ENCODE measurements at regions not wholly inside any gene's neighbourhood (a gene's known extent, or its start where the extent isn't known, plus 50 kb on each side); places are given as distances from the start of the nearest gene placed in this dataset.

DNA sequence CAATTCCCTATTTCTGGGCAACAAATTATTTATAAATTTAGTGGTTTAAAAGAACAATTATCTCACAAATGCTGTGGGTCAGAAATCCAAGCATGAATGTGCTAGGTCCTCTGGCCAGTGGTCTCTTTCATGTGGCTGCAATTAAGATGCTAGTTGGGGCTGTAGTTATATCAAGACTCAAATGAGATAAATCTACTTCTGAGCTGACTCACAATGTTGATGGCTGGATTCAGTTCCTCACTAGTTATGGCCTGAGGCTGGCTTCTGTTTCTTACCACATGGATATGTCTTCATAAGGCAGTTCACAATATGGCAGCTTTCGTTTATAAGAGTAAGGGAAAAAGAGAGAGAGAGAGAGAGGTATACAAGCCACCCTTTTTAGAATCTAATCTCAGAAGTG, 717.0 kb downstream of the PRELID2 start:
- no peak for DNase-seq (ENCODE audit: low read depth)
- TF ChIP-seq, protein P1, sequence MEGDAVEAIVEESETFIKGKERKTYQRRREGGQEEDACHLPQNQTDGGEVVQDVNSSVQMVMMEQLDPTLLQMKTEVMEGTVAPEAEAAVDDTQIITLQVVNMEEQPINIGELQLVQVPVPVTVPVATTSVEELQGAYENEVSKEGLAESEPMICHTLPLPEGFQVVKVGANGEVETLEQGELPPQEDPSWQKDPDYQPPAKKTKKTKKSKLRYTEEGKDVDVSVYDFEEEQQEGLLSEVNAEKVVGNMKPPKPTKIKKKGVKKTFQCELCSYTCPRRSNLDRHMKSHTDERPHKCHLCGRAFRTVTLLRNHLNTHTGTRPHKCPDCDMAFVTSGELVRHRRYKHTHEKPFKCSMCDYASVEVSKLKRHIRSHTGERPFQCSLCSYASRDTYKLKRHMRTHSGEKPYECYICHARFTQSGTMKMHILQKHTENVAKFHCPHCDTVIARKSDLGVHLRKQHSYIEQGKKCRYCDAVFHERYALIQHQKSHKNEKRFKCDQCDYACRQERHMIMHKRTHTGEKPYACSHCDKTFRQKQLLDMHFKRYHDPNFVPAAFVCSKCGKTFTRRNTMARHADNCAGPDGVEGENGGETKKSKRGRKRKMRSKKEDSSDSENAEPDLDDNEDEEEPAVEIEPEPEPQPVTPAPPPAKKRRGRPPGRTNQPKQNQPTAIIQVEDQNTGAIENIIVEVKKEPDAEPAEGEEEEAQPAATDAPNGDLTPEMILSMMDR (IDR thresholded peaks at IDR 0.05; ENCODE audit: insufficient read depth, low read depth, low read length, missing control alignments), result no peak
- H3K4me3 ChIP-seq (ENCODE audit: low read depth, low read length), result no peak overlapping the region

DNA sequence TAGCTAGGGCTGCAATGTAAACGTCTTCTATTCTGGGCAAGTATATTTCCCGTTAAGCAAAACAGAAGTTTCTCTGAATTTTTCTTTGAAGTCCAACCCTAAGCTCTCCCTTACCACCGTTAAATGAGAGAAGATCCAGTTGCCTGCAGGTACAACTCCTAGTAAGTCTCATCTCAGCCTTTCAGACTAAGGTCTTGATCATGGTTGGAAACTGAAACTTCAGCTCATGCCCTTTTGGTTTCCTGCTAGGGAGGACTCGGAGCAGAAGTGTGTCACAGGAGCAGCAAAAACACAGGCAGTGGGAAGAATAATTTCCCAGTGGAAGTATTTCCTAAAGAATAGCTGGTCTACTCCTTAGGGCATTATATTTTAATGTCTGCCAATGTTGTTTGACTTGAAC, 717.9 kb downstream of the PRELID2 start:
- H3K4me3 ChIP-seq (ENCODE audit: low read depth, low read length), result no peak overlapping the region
- TF ChIP-seq, protein P1 (IDR thresholded peaks at IDR 0.05; ENCODE audit: insufficient read depth, low read depth, low read length, missing control alignments), result no peak
- no peak for DNase-seq (ENCODE audit: low read depth)

DNA sequence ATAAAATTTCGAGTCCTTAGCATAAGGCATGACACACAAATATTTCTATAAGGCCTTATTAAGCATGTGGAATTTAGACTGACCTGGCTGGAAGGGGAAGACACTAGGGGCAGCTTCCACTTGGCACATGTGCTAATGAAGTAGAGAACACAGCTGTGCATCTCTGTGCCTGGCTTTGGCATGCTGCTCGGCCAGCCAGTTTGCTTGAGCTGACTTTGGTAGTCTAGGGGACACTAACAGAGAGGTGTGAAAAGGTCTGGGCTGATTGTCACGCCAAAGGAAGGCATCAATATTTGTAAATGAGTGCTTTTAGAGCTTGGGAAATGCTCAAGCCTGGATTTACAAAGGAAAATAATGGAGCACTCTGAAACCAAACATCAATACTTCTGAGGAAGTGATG, 723.7 kb downstream of the PRELID2 start:
- TF ChIP-seq, protein P1 (IDR thresholded peaks at IDR 0.05; ENCODE audit: insufficient read depth, low read depth, low read length, missing control alignments), result no peak
- H3K4me3 ChIP-seq (ENCODE audit: low read depth, low read length), result no peak overlapping the region
- DNase-seq (ENCODE audit: low read depth), result no peak

DNA sequence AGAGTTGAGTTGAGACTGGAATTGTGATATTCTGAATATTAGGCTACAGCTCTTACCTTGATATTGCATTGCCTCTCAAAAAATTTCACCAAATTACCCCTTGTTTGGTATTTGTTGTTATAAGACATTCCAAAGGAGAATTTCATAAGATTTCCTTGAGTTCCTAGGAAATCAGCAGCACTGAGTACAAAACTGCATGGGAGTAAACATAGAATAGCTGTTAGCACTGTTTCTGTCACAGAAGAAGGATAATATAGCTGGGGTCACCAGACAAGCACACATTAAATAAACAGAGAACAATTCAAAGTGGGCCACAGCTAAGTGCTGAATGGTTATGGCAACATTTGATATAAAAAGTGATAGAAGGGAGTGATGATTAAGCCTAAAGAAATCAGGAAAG, 724.3 kb downstream of the PRELID2 start:
- DNase-seq (ENCODE audit: low read depth), result no peak
- TF ChIP-seq, protein P1 (IDR thresholded peaks at IDR 0.05; ENCODE audit: insufficient read depth, low read depth, low read length, missing control alignments), result no peak
- no peak overlapping the region for H3K4me3 ChIP-seq (ENCODE audit: low read depth, low read length)

DNA sequence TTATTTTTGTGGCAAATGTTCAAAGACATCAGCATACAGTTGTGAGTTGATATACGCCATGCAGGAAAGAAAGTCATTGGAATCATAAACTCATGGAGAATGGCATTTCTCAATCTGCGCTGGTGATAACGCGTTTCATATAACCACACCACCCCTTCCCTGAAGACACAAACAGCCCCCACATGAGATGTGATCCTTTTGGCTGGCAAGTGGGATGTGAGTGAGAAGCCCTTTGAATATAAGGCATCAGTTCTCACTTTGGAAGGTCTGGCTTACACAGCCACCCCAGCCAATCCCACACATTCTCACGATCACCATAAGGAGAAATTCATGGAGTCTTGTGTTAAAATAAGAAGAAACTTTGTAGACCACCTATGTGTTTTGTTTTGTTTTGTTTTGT, 725.0 kb downstream of the PRELID2 start:
- no peak overlapping the region for H3K4me3 ChIP-seq (ENCODE audit: low read depth, low read length)
- TF ChIP-seq, protein P1 (IDR thresholded peaks at IDR 0.05; ENCODE audit: insufficient read depth, low read depth, low read length, missing control alignments), result no peak

DNA sequence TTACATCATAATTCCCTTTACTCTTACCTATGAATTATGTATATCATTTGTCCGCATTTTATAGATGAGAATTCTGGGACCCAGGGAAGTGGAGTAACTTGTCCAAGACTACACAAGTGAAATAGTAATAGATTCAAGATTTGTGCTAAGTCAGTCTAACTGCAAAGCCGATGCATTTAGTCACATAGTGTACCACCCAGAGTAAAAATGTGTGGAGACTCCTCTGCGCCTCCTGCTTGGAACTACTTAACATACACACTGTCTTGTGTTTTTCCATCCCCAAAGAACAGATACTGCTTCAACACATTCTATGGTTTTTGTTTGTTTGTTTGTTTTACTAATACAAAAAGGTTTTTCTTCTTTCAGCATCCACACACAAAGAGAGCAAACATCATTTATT, 729.8 kb downstream of the PRELID2 start:
- H3K4me3 ChIP-seq (ENCODE audit: low read depth, low read length), result no peak overlapping the region
- TF ChIP-seq, protein P1 (IDR thresholded peaks at IDR 0.05; ENCODE audit: insufficient read depth, low read depth, low read length, missing control alignments), result no peak

More for the DNA sequence above, 725.0 kb downstream of the PRELID2 start:
- no peak for DNase-seq (ENCODE audit: low read depth)

DNA sequence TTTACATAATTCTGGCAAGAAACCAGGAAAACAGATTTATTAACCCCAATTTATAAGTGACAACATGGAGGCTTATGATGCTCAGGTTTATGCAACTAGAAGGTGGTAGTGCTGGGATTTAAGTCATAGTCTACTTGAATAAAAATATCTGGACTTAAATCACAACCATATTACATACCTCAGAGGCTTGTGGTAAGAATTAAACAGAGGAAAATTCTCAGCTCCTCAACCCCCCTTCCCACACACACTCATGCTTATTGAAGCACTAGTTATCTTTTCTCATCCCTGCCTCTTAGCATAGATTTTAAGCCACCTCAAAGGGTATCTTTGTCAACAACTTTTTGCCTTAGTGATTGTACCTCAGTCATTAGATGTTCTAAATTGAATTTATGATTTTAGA, 731.0 kb downstream of the PRELID2 start:
- no peak overlapping the region for H3K4me3 ChIP-seq (ENCODE audit: low read depth, low read length)
- DNase-seq (ENCODE audit: low read depth), result no peak
- TF ChIP-seq, protein P1 (IDR thresholded peaks at IDR 0.05; ENCODE audit: insufficient read depth, low read depth, low read length, missing control alignments), result no peak

More for the DNA sequence above, 729.8 kb downstream of the PRELID2 start:
- no peak for DNase-seq (ENCODE audit: low read depth)
